Astrocyte (in vitro differentiated cells and primary cell): ENCODE measurements at regions not wholly inside any gene's neighbourhood (a gene's known extent, or its start where the extent isn't known, plus 50 kb on each side); places are given as distances from the start of the nearest gene placed in this dataset.

Experiments
- EZH2 ChIP-seq: IDR thresholded peaks from 2 replicates; pipeline ENCODE4 v1.6.1; 2012; ENCODE audit warnings: mild to moderate bottlenecking, low read length, inconsistent platforms; ENCODE audit not compliant: insufficient read depth
- TF ChIP-seq, protein P1 (sequence below): IDR thresholded peaks from 2 replicates; pipeline ENCODE4 v1.5.1; 2011; ENCODE audit warnings: low read depth, mild to moderate bottlenecking, inconsistent platforms, low read length, moderate library complexity; ENCODE audit not compliant: insufficient read depth

DNA sequence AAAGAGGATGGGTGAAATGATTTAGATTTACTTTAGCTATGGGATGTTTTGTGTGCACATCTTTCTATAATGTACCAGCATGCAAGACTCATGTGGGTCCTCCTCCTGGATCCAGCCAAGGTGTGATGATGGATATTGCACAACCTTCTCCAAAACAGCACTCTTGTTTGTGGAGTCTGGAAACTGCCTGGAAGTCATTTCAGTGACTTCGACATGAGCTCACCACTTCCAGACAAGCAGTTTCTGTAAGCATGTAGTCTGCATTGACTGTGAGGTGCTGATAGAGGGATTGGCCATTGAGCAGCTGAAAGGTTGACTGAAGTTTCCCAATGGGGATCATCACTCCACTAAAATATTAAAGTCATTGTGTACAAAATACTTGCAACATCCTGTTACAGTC is 154.0 kb downstream of the TRIB2 start:
- TF ChIP-seq, protein P1, sequence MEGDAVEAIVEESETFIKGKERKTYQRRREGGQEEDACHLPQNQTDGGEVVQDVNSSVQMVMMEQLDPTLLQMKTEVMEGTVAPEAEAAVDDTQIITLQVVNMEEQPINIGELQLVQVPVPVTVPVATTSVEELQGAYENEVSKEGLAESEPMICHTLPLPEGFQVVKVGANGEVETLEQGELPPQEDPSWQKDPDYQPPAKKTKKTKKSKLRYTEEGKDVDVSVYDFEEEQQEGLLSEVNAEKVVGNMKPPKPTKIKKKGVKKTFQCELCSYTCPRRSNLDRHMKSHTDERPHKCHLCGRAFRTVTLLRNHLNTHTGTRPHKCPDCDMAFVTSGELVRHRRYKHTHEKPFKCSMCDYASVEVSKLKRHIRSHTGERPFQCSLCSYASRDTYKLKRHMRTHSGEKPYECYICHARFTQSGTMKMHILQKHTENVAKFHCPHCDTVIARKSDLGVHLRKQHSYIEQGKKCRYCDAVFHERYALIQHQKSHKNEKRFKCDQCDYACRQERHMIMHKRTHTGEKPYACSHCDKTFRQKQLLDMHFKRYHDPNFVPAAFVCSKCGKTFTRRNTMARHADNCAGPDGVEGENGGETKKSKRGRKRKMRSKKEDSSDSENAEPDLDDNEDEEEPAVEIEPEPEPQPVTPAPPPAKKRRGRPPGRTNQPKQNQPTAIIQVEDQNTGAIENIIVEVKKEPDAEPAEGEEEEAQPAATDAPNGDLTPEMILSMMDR: no peak
- no peak for TF ChIP-seq EZH2
